ENCODE measurements at regions not wholly inside any gene's neighbourhood (a gene's known extent, or its start where the extent isn't known, plus 50 kb on each side); places are given as distances from the start of the nearest gene placed in this dataset.

DNA sequence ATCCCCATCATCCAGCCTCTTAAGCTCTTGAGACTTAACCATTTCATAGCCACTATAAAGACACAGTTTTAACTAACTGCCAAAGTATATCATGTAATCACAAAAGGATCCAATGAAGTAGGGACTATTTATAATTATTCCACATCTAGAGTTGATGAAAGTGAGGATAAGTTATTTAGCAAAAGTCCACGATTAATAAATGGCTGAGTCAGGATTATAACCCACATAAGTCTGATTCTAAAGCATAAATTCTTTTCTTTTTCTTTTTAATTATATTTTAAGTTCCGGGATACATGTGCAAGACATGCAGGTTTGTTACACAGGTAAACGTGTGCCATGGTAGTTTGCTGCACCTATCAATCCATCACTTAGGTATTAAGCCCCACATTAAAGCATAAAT is 166.1 kb downstream of the PPP1R3A start:
- DNase-seq (ENCODE audit: low read depth, low spot score) (no peak), ATAC-seq (no peak), FAIRE-seq (no peak)
- 23% methylated on average over 3 of the region's 3 CpGs for WGBS (ENCODE audit: insufficient coverage, insufficient replicate concordance, low lambda C conversion rate, missing lambda C conversion rate)
- H3K4me3 ChIP-seq = no peak overlapping the region
- RAD21 ChIA-PET (ENCODE audit: unreplicated experiment) = no interaction called here
- H3K27ac ChIP-seq (ENCODE audit: control insufficient read depth, insufficient read depth) = no peak overlapping the region
- H4K20me1 ChIP-seq (ENCODE audit: control insufficient read depth, insufficient read depth) = no peaks in the 10 kb centered on the region
- in situ Hi-C loops (cut with MboI) = loop anchor here (5.0 kb wide), 1 partner anchor 50 kb away; no protein-coding TSS in a partner anchor
- no peaks in the 10 kb centered on the region for H3K27me3 ChIP-seq (replicated peaks in 1 of 2; ENCODE audit: control insufficient read depth in 2 of 2, insufficient read depth in 2 of 2, low read length in 1 of 2)
- H3K4me1 ChIP-seq (ENCODE audit: control insufficient read depth, insufficient read depth, low read length) = no peaks in the 10 kb centered on the region
- no TSS peak for BruUV-seq (replicated peaks)
- H3K79me2 ChIP-seq (ENCODE audit: control insufficient read depth, insufficient read depth, low read length) = no peaks in the 10 kb centered on the region
- intact Hi-C loops (cut with micrococcal nuclease; ENCODE audit: unreplicated experiment) = no loop called here
- no peak for TF ChIP-seq SP1 (IDR thresholded peaks at IDR 0.05; ENCODE audit: low read depth, low read length)
- no peak for TF ChIP-seq NFYA (IDR thresholded peaks at IDR 0.05; ENCODE audit: borderline replicate concordance, low read depth, low read length)
- no peaks in the 10 kb centered on the region for H3K36me3 ChIP-seq (ENCODE audit: control insufficient read depth in 2 of 2, insufficient read depth in 2 of 2, low read length in 1 of 2)
- POLR2A ChIA-PET = no interaction called here
- H3K4me2 ChIP-seq (ENCODE audit: control insufficient read depth, insufficient read depth) = no peak overlapping the region
- SMC1A ChIA-PET (ENCODE audit: uncharacterized antibody, unreplicated experiment) = no interaction called here
- H2AFZ ChIP-seq (ENCODE audit: control insufficient read depth, low read depth, low read length) = no peak overlapping the region
- no peaks in the 10 kb centered on the region for H3K9me3 ChIP-seq (replicated peaks; ENCODE audit: control insufficient read depth, insufficient read depth, low read length)
- CTCF ChIA-PET = no interaction called here
- H3K9ac ChIP-seq (ENCODE audit: control insufficient read depth, insufficient read depth, low read length) = no peak overlapping the region

DNA sequence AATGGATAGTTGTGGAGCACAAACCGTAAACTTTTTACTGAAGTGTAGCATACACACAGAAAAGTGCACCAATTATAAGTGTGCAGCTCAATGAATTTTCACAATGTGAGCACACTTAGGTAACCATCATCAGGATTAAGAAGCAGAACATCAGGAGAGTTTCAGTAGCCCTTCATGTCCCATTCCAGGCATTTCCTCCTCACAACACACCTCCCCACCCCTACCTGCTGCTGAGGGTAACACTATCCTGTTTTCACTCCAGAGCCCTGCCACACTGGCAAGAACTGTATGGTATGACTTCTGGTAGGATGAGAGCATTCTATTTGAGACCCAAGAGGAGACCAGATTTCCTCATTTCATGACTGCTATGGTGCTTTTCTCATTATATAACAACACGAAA is 166.5 kb downstream of the PPP1R3A start:
- ATAC-seq (no peak), DNase-seq (ENCODE audit: low read depth, low spot score) (no peak), FAIRE-seq (no peak)
- no TSS peak for BruUV-seq (replicated peaks)
- intact Hi-C loops (cut with micrococcal nuclease; ENCODE audit: unreplicated experiment) (no loop called here), in situ Hi-C loops (cut with MboI) (loop anchor here (5.0 kb wide), 1 partner anchor 50 kb away; no protein-coding TSS in a partner anchor)
- Histone ChIP-seq H3K4me1 (ENCODE audit: control insufficient read depth, insufficient read depth, low read length) (no peaks in the 10 kb centered on the region), H3K4me2 (ENCODE audit: control insufficient read depth, insufficient read depth) (no peak overlapping the region), H4K20me1 (ENCODE audit: control insufficient read depth, insufficient read depth) (no peaks in the 10 kb centered on the region), H3K9ac (ENCODE audit: control insufficient read depth, insufficient read depth, low read length) (no peak overlapping the region), H3K79me2 (ENCODE audit: control insufficient read depth, insufficient read depth, low read length) (no peaks in the 10 kb centered on the region), H3K27ac (ENCODE audit: control insufficient read depth, insufficient read depth) (no peak overlapping the region), H2AFZ (ENCODE audit: control insufficient read depth, low read depth, low read length) (no peak overlapping the region), H3K9me3 (replicated peaks; ENCODE audit: control insufficient read depth, insufficient read depth, low read length) (no peaks in the 10 kb centered on the region), H3K36me3 (ENCODE audit: control insufficient read depth in 2 of 2, insufficient read depth in 2 of 2, low read length in 1 of 2) (no peaks in the 10 kb centered on the region), H3K4me3 (no peak overlapping the region), H3K27me3 (replicated peaks in 1 of 2; ENCODE audit: control insufficient read depth in 2 of 2, insufficient read depth in 2 of 2, low read length in 1 of 2) (no peaks in the 10 kb centered on the region)
- POLR2A ChIA-PET = no interaction called here
- TF ChIP-seq, protein P1, sequence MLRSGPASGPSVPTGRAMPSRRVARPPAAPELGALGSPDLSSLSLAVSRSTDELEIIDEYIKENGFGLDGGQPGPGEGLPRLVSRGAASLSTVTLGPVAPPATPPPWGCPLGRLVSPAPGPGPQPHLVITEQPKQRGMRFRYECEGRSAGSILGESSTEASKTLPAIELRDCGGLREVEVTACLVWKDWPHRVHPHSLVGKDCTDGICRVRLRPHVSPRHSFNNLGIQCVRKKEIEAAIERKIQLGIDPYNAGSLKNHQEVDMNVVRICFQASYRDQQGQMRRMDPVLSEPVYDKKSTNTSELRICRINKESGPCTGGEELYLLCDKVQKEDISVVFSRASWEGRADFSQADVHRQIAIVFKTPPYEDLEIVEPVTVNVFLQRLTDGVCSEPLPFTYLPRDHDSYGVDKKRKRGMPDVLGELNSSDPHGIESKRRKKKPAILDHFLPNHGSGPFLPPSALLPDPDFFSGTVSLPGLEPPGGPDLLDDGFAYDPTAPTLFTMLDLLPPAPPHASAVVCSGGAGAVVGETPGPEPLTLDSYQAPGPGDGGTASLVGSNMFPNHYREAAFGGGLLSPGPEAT (IDR thresholded peaks at IDR 0.05; ENCODE audit: low read depth) = no peak
- no peak for TF ChIP-seq RB1 (IDR thresholded peaks at IDR 0.05; ENCODE audit: borderline replicate concordance)
- TF ChIP-seq NFXL1 (IDR thresholded peaks at IDR 0.05; ENCODE audit: borderline replicate concordance) = no peak
- no peak for TF ChIP-seq SPI1 (IDR thresholded peaks at IDR 0.05; ENCODE audit: borderline replicate concordance, insufficient read depth, low read depth, low read length)
- TF ChIP-seq, protein P2, sequence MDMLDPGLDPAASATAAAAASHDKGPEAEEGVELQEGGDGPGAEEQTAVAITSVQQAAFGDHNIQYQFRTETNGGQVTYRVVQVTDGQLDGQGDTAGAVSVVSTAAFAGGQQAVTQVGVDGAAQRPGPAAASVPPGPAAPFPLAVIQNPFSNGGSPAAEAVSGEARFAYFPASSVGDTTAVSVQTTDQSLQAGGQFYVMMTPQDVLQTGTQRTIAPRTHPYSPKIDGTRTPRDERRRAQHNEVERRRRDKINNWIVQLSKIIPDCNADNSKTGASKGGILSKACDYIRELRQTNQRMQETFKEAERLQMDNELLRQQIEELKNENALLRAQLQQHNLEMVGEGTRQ (IDR thresholded peaks at IDR 0.05; ENCODE audit: borderline replicate concordance, low read depth, low read length) = no peak
- no peak for TF ChIP-seq MTA2 (IDR thresholded peaks at IDR 0.05; ENCODE audit: low read depth)
- SMC1A ChIA-PET (ENCODE audit: uncharacterized antibody, unreplicated experiment) = no interaction called here
- CTCF ChIA-PET = interaction anchor here (1.0 kb wide), 1 partner anchor 9 kb away, joined by 3 read pairs; no protein-coding TSS in a partner anchor
- 25% methylated on average over 2 of the region's 2 CpGs for WGBS (ENCODE audit: insufficient coverage, insufficient replicate concordance, low lambda C conversion rate, missing lambda C conversion rate)
- RAD21 ChIA-PET (ENCODE audit: unreplicated experiment) = no interaction called here
